GM23248 (cell line): ENCODE measurements at regions not wholly inside any gene's neighbourhood (a gene's known extent, or its start where the extent isn't known, plus 50 kb on each side); places are given as distances from the start of the nearest gene placed in this dataset.

Experiments used
- DNase-seq: peaks from one replicate; pipeline ENCODE4 v3.0.0-alpha.2; 2015
- H2AFZ ChIP-seq: fragments of 200-600 bp; sonication (generic); 2 replicates; pipeline ENCODE4 v1.6.1; 2016; ENCODE audit warnings: antibody characterized with exemption
- H3F3A ChIP-seq: fragments of 200-600 bp; sonication (generic); 2 replicates; pipeline ENCODE4 v1.6.1; 2016; ENCODE audit warnings: mild to moderate bottlenecking, antibody characterized with exemption, mixed run types; ENCODE audit not compliant: insufficient read depth
- H3K27ac ChIP-seq: fragments of 200-600 bp; sonication (generic); 2 replicates; pipeline ENCODE4 v1.5.1; 2016; ENCODE audit warnings: mild to moderate bottlenecking
- H3K27me3 ChIP-seq: fragments of 200-600 bp; sonication (generic); replicated peaks from 2 replicates; pipeline ENCODE4 v1.6.1; 2016; ENCODE audit warnings: mild to moderate bottlenecking; ENCODE audit not compliant: insufficient read depth
- H3K36me3 ChIP-seq: fragments of 200-600 bp; sonication (generic); 2 replicates; pipeline ENCODE4 v1.6.1; 2016; ENCODE audit warnings: low read depth, mild to moderate bottlenecking
- H3K4me1 ChIP-seq: fragments of 200-600 bp; sonication (generic); 2 replicates; pipeline ENCODE4 v1.6.1; 2016; ENCODE audit warnings: mild to moderate bottlenecking; ENCODE audit not compliant: insufficient read depth
- H3K4me2 ChIP-seq: fragments of 200-600 bp; sonication (generic); one replicate; pipeline ENCODE4 v1.6.1; 2016; ENCODE audit warnings: mild to moderate bottlenecking; ENCODE audit not compliant: unreplicated experiment
- H3K4me3 ChIP-seq: fragments of 200-600 bp; sonication (generic); 2 replicates; pipeline ENCODE4 v1.5.1; 2016; ENCODE audit warnings: mild to moderate bottlenecking
- H3K79me2 ChIP-seq: fragments of 200-600 bp; sonication (generic); 2 replicates; pipeline ENCODE4 v1.6.1; 2016; ENCODE audit warnings: mild to moderate bottlenecking; ENCODE audit not compliant: insufficient read depth
- H3K9ac ChIP-seq: fragments of 200-600 bp; sonication (generic); 2 replicates; pipeline ENCODE4 v1.6.1; 2016; ENCODE audit warnings: mild to moderate bottlenecking
- H3K9me2 ChIP-seq: fragments of 200-600 bp; sonication (generic); 2 replicates; pipeline ENCODE4 v1.6.1; 2016; ENCODE audit warnings: mixed run types, mild to moderate bottlenecking, moderate library complexity; ENCODE audit not compliant: insufficient read depth
- H3K9me3 ChIP-seq: fragments of 200-600 bp; sonication (generic); one replicate; pipeline ENCODE4 v1.6.1; 2017; ENCODE audit warnings: low read depth
- H4K20me1 ChIP-seq: fragments of 200-600 bp; sonication (generic); 2 replicates; pipeline ENCODE4 v1.6.0; 2016; ENCODE audit not compliant: insufficient read depth
- EZH2 ChIP-seq: fragments of 200-600 bp; sonication (generic); IDR thresholded peaks from 2 replicates; pipeline ENCODE4 v1.6.1; 2018; ENCODE audit warnings: antibody characterized with exemption, mild to moderate bottlenecking; ENCODE audit not compliant: insufficient read depth, poor library complexity, severe bottlenecking
- EZH2phosphoT487 ChIP-seq: fragments of 200-600 bp; sonication (generic); IDR thresholded peaks from 2 replicates; pipeline ENCODE4 v1.6.1; 2018; ENCODE audit warnings: antibody characterized with exemption, moderate library complexity, mild to moderate bottlenecking, low read depth; ENCODE audit not compliant: insufficient read depth
- WGBS, 2 experiments: methylation state at CpG; one replicate each; pipeline ENCODE4 v1.1.6; 2015 to 2017; ENCODE audit warnings: low lambda C conversion rate in 2 of 2, low coverage in 1 of 2; ENCODE audit errors: missing lambda C conversion rate in 2 of 2; 5-methylcytosine and 5-hydroxymethylcytosine counted together
- in situ Hi-C: fragments of 300-500 bp; cut with MboI; formaldehyde crosslinking; loops from 2 replicates; pipeline ENCODE4 v1.15.0; 2020

- peaks cover 19% of the 10 kb centered on the region for H3K4me1 ChIP-seq
- no peaks in the 10 kb centered on the region for H3K36me3 ChIP-seq
- no peaks in the 10 kb centered on the region for H3K79me2 ChIP-seq
- in situ Hi-C loops: no loop called here
- no peaks in the 10 kb centered on the region for H3K27me3 ChIP-seq
- H4K20me1 ChIP-seq: no peaks in the 10 kb centered on the region
- WGBS, 2 experiments: 89 to 94% methylated on average over 5 of the region's 5 CpGs
- H2AFZ ChIP-seq: no peak overlapping the region
- no peak overlapping the region for H3K4me2 ChIP-seq
- TF ChIP-seq EZH2: no peak
- H3K9me2 ChIP-seq: no peaks in the 10 kb centered on the region
- no peaks in the 10 kb centered on the region for H3K9me3 ChIP-seq
- DNase-seq: no peak
- H3F3A ChIP-seq: peaks cover 6% of the 10 kb centered on the region; the same call in 1 of the 2 replicates
- no peak overlapping the region for H3K4me3 ChIP-seq
- H3K27ac ChIP-seq: no peak overlapping the region
- no peak overlapping the region for H3K9ac ChIP-seq
Observed at GRCh38 chr6:30832864-30833263, 51.5 kb upstream of the DDR1 start.

- Histone ChIP-seq H3F3A (no peaks in the 10 kb centered on the region), H4K20me1 (no peaks in the 10 kb centered on the region), H3K9me2 (no peaks in the 10 kb centered on the region), H3K27ac (no peak overlapping the region), H2AFZ (no peak overlapping the region), H3K36me3 (no peaks in the 10 kb centered on the region), H3K4me2 (no peak overlapping the region), H3K9ac (no peak overlapping the region), H3K4me3 (no peak overlapping the region), H3K4me1 (peaks cover 15% of the 10 kb centered on the region), H3K9me3 (no peaks in the 10 kb centered on the region), H3K79me2 (no peaks in the 10 kb centered on the region), H3K27me3 (no peaks in the 10 kb centered on the region)
- no peak for DNase-seq
- in situ Hi-C loops: no loop called here
- WGBS, 2 experiments: 62 to 100% methylated on average over 2 to 3 of the region's 3 CpGs
- no peak for TF ChIP-seq EZH2phosphoT487
Observed at GRCh38 chr6:30830438-30830837, 53.9 kb upstream of the DDR1 start.

DNA sequence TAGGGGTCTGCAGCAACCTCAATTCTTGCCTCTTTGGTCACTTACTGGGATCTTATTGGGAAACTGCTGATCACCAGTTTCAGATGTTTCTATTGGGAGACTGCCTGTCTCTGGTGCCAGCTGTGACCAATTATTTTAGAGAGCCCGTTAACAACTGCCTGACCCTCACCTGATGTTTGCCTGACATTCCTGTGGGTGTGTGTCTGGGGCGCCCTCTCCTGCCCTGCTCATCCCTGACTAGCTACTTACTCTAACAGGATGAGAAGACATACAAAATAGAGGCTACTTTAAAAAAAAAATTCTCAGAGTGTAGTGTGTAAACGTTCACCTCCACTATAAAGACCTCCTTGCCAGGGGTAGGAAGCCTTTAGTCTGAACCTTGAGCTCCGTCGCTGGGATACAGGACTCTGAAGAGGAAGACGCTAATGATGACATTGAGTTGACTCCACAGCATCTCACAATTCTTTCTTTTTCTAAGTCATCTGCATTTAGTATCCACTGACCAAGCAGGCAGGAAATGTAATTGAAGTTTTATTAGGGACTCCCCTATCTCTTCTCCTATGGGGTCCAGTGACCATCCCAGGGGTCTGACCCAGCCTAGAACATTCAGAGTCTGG, 54.6 kb upstream of the DDR1 start:
- no peak overlapping the region for H2AFZ ChIP-seq
- no peak overlapping the region for H3K4me3 ChIP-seq
- H3K36me3 ChIP-seq: no peaks in the 10 kb centered on the region
- no peaks in the 10 kb centered on the region for H3K9me3 ChIP-seq
- H4K20me1 ChIP-seq: no peaks in the 10 kb centered on the region
- peaks cover 15% of the 10 kb centered on the region for H3K4me1 ChIP-seq
- in situ Hi-C loops: loop anchor here (10.0 kb wide), 1 partner anchor 255 kb away; no protein-coding TSS in a partner anchor
- H3K9ac ChIP-seq: no peak overlapping the region
- no peak overlapping the region for H3K4me2 ChIP-seq
- TF ChIP-seq EZH2 (no peak), EZH2phosphoT487 (no peak)
- H3F3A ChIP-seq: no peaks in the 10 kb centered on the region
- no peak overlapping the region for H3K27ac ChIP-seq
- WGBS, 2 experiments: 73 to 82% methylated on average over 6 of the region's 6 CpGs
- H3K9me2 ChIP-seq: no peaks in the 10 kb centered on the region
- H3K27me3 ChIP-seq: no peaks in the 10 kb centered on the region
- DNase-seq: no peak
- no peaks in the 10 kb centered on the region for H3K79me2 ChIP-seq

GRCh38 chr6:30829033-30829432, 55.3 kb upstream of the DDR1 start:
- peaks cover 15% of the 10 kb centered on the region for H3K4me1 ChIP-seq
- H3K4me3 ChIP-seq: no peak overlapping the region
- no peaks in the 10 kb centered on the region for H4K20me1 ChIP-seq
- DNase-seq: no peak
- WGBS, 2 experiments: 63 to 80% methylated on average over 4 of the region's 4 CpGs
- H3K36me3 ChIP-seq: no peaks in the 10 kb centered on the region
- H3K9me2 ChIP-seq: no peaks in the 10 kb centered on the region
- TF ChIP-seq EZH2phosphoT487 (no peak), EZH2 (no peak)
- H3K9ac ChIP-seq: peak overlapping the region; percentile 38
- no peaks in the 10 kb centered on the region for H3K9me3 ChIP-seq
- H3K27ac ChIP-seq: peak overlapping the region; percentile 14; the same call in 1 of the 2 replicates
- H3K4me2 ChIP-seq: no peak overlapping the region
- no peaks in the 10 kb centered on the region for H3K79me2 ChIP-seq
- H3K27me3 ChIP-seq: no peaks in the 10 kb centered on the region
- in situ Hi-C loops: loop anchor here (10.0 kb wide), 1 partner anchor 256 kb away; no protein-coding TSS in a partner anchor
- peak overlapping the region; percentile 55 for H2AFZ ChIP-seq
- H3F3A ChIP-seq: no peaks in the 10 kb centered on the region
